Hematopoietic multipotent progenitor cell treated with erythropoietin and hydrocortisone succinate and interleukin-3 and kit ligand, for 6 days (in vitro differentiated cells): ENCODE measurements at regions not wholly inside any gene's neighbourhood (a gene's known extent, or its start where the extent isn't known, plus 50 kb on each side); places are given as distances from the start of the nearest gene placed in this dataset.

ENCODE experiments used
- DNase-seq: peaks from one replicate; pipeline ENCODE4 v3.0.0-alpha.2; 2015

GRCh38 chr2:190810981-190811587, 69.5 kb upstream of the GLS start:
- no peak for DNase-seq

GRCh38 chr2:190811811-190812210, 68.8 kb upstream of the GLS start:
- no peak for DNase-seq

- no peak for DNase-seq
These were observed 67.9 kb upstream of the GLS start for GRCh38 chr2:190812506-190813294.

GRCh38 chr2:190815226-190815625, 65.4 kb upstream of the GLS start:
- DNase-seq, result no peak

GRCh38 chr2:190817082-190817481, 63.5 kb upstream of the GLS start:
- no peak for DNase-seq

- DNase-seq, result no peak
These were observed 60.8 kb upstream of the GLS start for GRCh38 chr2:190819840-190820301.

- no peak for DNase-seq
These were observed 60.2 kb upstream of the GLS start for GRCh38 chr2:190820416-190820815.

GRCh38 chr2:190822043-190822442, 58.6 kb upstream of the GLS start:
- DNase-seq, result no peak

GRCh38 chr2:190827720-190828119, 52.9 kb upstream of the GLS start:
- no peak for DNase-seq

GRCh38 chr2:190829642-190830041, 51.0 kb upstream of the GLS start:
- DNase-seq, result no peak
